GM21786 (cell line): ENCODE measurements at regions not wholly inside any gene's neighbourhood (a gene's known extent, or its start where the extent isn't known, plus 50 kb on each side); places are given as distances from the start of the nearest gene placed in this dataset.
"Not testable (repeated sequence)": the region's sequence is repeated elsewhere in the genome, so short reads cannot be mapped to it uniquely, and the experiment has no call there.

Experiments
- ATAC-seq: cut with Tn5 transposase; IDR thresholded peaks from one replicate; pipeline ENCODE4 v1.9.1; 2021; ENCODE audit not compliant: unreplicated experiment

DNA sequence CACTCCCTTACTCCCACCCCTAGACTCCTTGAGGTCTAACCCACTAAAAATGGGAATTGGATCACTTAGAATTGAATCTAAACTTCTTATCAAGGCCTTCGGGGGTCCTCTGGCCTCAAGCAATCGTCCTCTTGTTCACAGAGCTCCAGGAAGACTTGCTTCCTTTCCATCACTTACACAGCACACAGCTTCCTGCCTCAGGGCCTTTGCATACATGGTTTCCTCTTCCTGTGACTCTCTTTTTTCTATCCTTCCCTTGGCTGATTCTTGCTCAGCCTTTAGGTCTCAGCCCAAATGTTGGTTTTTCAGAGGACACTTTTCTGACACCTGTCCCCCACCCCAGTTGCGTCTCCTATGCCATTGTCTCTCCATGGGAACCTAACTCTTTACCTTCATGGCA is 50.0 kb upstream of the ALDH1B1 start:
- ATAC-seq: no peak

DNA sequence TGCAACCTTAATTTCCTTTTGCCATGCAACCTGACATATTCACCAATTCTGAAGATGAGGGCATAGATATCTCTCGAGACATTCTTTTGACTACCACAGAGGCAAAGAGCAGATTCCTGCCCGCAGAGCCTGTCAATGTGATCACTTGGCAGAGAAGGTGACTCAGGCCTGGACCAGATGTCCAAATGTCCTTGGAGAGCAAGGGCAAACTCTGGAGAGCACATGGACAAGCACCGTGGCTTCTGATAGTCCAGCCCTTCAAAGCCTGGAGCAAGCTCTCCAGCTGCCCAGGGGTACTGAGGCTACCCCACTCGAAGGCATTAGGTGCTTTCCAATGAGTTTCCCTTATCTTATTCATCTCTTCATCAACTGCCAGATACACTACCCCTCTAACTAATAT is 50.4 kb upstream of the ALDH1B1 start:
- no peak for ATAC-seq

DNA sequence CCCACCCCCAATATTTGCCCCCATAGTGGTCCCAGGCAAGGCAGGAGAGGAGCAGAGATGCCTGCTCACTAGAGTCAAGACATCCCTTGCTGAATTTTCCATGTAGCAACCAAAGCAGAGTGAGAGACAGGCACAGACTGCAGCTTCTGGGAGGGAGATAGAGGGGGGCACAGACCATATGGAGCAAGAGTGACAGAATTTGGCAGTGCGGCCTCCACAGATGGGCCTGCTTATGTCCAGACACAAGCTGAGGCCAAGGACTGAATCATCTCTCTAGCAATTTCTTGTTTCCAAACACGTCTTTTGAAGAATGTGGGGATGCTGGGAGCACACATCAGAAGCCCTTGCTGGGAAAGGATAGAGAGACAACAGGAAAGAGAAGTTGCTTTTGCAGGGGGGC is 53.0 kb upstream of the ALDH1B1 start:
- ATAC-seq: no peak

DNA sequence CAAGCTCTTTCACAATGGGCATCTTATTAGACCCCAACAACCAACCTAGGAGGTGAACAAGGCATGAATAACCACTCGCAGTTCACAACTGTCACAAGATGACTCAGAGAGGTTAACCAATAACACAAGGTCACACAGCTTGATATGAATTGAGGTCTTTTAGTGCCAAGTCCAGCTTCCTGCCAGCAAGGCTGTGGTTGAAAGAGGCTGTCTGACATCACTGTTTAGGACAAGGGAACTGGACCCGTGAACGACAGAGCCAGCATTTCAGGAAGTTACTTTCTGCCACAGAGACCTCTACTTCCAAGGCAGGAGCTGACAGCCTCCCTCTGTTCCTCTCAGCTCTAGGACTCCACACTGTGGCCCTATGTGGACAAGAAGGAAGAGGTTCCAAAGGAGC is 53.4 kb upstream of the ALDH1B1 start:
- no peak for ATAC-seq

DNA sequence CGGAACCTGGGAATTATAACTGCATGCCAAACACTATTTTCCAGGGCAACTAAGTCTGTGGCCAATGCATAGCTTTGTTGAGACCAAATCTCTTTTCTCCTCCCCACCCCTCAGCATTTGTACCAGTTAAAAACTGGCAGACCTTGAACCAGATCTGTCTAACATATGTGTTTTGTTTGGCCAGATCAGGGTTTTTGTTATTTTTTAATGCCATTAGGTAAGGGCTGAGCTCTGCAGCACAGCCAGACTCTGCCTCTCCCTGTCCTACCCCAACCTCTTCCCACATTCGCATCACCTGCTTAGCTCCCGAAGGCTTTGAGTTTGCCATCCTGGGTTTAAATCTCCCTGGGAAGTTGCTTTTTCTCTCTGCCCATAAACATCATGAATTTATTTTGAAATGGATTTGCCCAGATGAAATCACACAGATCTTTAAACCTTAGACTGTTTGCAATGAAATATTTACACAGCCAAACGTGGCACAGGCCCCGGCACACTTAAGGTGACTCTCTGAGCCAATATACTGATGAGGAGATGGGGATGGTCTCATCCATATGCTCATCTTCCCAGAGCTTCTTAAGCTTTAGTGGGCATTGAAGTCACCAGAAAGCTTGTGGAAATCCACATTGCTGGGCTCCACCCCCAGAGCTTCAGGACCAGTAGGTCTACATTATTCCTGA is 54.0 kb upstream of the ALDH1B1 start:
- no peak for ATAC-seq

DNA sequence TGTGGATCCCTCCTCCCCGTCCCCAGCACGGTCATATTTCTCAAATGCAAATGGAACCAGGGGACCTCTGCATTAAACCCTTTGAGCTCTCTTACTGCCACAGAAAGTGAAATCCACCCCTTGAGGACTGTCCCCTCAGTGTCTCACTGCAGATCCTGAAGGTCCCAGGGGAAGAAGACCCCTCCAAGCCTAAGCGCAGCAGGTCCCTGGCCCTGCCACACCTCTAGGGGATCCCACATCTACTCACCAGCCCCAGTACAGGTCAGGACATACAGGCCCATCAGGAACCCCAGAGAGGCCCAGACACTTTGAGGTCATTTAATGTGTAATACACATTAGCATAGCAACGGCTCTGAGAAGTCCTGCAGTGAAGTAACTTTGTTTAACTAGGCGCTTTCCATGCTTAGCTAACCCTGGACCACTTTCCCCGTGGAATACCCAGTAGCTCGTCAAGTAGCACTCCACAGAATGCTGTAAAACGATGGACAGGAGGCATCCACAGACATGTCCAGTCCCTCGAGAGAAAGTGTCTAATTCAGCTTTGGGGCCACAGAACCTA is 54.7 kb upstream of the ALDH1B1 start:
- no peak for ATAC-seq

DNA sequence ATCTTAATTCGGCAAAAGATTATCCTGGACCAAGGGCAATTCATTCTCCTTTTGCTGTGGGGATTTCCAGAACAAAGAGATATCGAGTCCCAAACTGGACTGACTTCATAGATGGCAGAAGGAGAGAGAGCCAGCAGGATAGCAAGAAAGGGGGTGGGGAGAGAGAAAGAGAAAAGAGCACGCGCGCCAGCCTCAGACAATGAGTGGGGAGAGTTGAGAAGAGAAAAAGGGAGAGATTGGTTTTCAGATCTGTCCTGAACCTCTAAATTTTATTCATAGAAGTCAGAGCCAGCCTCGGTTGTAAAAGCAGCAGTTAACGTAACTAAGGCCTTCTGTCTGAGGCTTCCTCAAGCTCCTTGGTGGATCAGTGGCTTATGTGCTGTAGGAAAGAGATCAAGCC is 55.3 kb upstream of the ALDH1B1 start:
- no peak for ATAC-seq

DNA sequence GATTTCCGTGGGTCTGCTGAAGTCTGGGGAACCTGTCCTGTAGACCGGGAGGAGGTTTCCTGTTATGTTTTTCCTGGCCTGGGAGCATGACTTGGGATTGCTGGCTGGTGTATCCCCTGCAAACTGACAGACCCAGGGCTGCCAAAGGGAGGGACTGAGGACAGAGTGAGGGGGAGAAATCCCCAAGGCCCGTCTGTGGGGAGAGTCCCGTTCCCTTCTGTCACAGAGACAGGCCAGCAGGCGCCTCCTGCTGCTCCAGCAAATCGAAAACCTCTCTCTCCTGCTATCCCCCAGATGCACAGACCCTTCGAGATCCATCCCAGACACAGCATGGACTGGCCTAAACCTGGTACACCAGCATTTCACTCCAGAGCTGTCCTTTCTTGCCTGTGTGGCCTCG is 56.2 kb upstream of the ALDH1B1 start:
- ATAC-seq: no peak

DNA sequence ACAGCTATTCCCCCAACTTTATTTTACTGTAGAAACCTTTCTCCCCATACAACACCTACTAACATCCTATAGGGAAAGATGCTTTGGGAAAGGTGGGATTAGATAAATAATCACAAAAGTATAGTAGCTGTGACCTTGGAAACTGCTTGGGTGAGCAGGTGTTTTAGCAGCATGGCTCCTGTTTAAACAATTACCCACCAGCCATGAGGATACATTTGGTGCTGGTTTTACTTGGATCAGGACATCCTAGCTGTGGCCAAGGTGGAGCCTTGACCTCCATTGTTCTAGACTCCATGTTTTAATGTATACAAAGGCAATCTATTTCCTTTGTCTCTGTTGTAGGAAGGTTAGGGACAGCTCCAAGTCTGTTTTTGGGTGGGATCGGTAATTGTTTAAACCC is 56.8 kb upstream of the ALDH1B1 start:
- no peak for ATAC-seq

DNA sequence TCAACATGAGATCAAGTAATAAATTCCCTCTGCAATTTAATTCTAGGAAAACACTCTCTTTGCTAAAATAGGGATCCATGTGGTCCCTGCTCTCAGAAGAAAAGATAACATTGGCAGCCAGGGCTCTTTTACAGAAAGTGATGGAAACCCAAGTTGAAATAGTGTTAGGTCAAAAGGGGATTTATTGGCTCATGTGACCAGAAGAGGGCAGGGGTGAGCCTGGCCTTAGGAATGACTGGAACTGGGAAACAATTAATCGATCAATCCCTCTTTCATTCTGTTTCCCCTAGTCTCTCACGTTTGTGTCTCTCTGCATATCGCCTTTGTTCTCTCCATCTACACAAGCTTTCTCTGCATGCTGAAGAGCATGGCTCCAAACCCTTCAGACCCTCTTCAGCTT is 58.3 kb upstream of the ALDH1B1 start:
- ATAC-seq: no peak

DNA sequence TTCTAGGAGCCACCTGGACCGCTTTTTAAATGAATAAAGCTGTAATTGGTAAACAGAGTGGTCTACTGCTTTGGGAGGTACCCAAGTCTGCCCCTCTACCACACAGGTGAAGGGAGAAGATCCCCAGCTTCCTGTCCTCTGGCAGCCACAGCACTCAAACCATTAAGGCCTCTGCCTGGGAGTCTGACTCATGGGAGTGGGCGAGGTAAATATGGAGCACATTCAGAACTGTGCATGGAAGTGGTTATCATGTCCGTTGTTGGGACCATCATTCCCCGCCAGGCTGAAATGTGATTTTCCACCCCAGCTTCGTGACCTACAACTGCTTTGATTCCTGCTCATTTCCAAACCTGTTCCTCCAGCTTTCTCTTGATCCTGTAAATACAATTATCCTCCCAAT is 59.5 kb upstream of the ALDH1B1 start:
- no peak for ATAC-seq

DNA sequence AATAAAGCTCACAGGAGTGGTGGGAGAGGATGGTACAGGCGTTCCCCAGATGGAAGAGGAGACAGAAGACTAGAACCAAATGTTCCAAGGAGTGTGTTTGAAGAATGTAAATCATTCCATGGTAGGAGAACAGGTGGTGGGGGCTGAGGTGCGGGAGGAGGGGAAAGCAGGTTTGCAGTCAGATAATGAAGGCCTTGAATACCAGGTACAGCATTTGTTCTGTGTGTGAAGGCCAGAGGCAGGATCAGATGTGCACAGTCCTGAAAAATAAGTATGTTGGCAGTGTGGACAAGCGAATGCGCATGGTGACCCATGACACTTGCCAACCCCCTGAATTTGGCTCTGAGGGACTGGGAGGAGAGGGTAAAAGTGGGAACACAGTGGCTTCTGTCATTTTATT is 59.9 kb upstream of the ALDH1B1 start:
- ATAC-seq: no peak

DNA sequence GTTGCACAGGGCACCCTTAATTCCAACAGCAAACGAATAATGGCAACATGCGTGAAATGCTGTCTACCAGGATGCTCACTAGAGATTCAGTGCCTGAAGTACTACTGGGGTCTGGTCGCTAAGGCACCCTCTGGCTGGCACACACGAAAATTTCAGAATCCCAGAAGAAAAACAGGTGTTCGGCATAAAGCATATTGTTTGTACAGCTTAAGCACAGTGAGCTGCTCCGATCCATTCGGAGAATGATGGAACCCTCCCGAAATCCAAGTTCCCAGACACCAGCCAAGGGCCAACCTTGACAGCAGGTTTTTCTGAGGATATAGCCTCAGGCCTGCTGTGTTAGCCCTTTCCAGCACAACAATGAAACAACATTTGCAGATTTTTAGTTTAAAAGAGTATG is 61.4 kb upstream of the ALDH1B1 start:
- ATAC-seq: no peak

DNA sequence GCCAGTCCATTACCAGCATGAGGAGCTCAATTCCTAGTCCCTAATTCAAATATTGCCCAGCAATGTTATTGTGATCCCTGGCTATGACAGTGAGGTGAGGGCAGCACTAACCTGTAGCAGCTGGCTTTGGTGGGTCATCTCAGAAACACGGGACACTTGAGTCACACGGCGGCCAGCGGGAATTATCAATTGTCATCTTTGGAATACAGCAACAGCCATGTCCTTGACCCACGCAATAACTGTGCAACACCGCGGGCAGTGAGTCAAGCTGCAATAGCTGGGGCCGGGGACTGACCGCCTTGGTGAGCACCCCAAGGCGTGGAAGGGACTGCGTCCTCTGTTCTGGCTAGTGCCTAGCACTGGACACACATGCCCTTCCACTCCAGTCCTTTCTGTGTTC is 62.5 kb upstream of the ALDH1B1 start:
- no peak for ATAC-seq

DNA sequence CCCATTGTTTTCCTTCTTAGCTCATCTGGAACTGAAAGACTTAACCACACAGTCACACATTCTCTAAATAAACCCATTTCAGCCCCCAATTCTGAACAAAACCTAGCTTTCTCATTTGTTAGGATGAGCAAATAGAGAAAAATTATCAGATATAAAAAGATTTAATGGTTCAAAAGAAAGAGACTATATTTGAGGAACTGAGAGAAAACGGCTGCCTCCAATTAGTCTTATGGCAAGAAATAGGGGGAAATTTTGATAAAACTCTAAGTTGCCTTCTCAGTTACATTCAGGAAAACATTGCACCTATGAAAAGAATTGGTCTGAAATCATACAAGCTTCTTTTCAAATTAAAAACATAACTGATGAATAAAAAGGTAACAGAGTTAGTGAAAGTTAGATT is 63.7 kb upstream of the ALDH1B1 start:
- ATAC-seq: no peak

DNA sequence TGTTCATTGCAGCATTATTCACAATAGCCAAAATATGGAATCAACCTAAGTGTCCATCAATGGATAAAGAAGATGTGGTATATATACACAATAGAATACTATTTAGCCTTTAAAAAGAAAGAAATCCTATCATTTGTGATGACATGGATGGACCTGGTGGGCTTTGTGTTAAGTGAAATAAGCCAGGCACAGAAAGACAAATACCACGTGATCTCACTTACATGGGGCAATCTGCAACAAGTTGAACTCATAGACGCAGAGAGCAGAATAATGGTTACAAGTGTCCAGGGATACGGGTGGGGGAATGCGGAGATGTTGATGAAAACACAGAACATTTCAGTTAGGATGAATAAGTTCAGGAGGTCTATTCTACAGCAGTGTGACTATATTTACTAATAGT is 66.4 kb upstream of the ALDH1B1 start:
- no peak for ATAC-seq

DNA sequence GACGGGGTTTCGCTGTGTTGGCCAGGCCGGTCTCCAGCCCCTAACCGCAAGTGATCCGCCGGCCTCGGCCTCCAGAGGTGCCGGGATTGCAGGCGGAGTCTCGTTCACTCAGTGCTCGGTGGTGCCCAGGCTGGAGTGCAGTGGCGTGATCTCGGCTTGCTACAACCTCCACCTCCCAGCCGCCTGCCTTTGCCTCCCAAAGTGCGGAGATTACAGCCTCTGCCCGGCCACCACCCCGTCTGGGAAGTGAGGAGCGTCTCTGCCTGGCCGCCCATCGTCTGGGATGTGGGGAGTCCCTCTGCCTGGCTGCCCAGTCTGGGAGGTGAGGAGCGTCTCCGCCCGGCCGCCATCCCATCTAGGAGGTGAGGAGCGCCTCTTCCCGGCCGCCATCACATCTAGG is 68.3 kb upstream of the ALDH1B1 start:
- not testable (repeated sequence) for ATAC-seq

DNA sequence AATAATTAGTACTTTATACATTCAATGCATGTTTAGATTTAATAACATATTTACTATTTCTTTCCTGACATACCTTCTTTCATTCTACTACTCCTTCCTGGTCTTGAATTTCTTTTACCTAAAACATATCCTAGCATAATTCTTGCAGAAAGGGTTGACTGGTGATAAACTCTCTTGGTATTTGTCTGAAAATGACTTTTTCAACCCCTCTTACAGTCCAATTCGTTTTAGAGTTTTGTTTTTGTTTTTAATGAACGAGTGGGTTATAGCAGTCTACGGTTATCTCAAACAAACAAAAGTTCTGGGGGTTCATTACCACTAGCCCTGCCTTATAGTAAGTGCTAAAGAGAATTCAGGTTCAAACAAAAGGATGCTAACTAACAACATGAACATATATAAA is 69.6 kb upstream of the ALDH1B1 start:
- ATAC-seq: no peak

DNA sequence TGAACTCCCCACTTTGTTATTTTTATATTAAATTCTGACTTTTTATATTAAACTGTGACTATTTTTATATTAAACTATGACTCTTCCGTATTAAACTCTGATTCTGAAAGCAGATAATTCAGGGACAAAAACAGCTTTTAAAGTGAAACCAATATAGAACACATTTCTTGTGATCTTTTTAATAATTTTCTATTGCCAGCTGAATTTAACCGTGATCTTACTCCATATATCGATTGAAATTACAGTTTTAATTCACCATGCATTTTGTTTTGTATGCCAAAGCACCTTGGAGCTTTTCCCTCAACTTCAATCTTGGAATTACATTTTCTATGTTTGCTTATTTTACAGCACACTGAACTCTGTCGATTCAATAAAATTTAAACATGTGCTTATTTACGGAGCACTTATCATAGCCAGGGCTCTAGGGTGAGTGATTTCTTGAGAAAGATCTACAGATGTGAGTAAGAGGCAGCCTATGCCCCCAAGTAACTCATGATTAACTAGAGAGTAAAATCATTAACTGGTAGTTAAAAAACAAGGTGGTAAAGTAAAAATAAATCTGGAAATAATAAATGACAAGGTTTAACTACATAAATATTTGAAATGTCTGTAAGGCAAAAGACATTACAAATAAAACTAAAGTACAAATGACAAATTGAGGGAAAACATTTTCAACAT is 72.9 kb upstream of the ALDH1B1 start:
- no peak for ATAC-seq

DNA sequence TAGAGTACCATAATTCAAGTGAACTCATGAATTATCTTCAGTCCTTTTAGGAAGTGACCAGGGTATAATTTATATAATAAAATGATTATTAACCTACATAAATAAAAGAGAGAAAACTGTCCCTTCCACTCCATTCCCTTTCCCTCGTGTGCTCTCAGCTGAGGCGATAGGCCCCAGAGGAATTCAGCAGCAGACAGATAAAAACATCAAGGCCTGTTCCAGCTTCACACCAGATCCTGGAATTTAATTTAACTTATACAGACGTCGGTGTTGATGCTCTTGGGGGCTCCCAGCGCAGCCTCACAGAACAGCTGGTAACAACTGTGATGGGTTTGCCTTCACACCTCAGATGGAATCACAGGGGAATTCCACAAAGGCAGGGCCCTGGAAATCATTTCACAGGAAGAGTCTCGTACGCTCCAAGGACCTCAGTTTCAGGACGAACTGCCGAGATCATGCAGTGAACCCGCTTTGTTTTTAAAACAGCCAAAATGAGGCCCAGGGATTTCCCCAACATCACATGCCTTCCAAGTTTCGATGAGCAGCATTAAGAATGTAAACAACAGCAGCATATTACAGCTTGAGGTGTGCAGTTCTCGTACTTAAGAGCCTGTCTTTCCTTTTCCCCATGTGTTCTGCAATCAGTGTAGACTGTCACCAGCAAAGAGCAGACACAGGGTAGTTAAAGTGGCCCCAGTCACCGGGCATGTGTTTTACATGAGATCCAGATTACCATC is 73.6 kb upstream of the ALDH1B1 start:
- peak; percentile 93 for ATAC-seq

DNA sequence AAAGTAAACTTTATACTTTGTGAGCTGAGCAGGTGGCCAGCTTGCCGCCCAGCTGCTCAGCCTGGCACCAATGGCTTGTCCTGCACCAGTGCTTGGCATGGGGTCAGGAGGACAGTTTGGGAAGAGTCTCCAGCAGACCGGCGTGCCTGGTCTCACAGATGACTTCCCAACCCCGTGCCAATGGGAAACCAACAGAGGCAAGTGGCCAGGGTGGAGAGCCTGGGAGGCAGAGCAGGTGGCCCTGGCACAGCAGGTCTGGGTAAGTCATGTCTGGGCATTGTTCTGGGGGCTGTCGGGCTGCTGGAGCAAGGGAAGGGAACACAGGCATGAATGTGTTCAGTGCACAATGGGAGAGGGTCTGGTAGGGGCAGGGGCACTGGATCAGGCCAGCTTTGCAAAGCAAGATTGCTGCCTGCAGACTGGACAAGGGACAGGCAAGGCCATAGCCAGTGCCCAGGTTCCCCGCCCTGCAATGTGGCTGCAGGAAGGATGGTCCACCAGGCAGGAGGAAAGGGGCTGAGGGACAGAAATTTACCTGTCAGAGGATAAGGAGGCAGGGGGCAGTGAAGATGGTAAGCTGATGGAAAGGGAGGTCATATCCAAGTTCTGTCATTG is 76.2 kb upstream of the ALDH1B1 start:
- ATAC-seq: no peak
